ENCODE measurements at regions not wholly inside any gene's neighbourhood (a gene's known extent, or its start where the extent isn't known, plus 50 kb on each side); places are given as distances from the start of the nearest gene placed in this dataset.
A peak's percentile ranks its signal among the peaks of the same experiment; 100 is the strongest.

DNA sequence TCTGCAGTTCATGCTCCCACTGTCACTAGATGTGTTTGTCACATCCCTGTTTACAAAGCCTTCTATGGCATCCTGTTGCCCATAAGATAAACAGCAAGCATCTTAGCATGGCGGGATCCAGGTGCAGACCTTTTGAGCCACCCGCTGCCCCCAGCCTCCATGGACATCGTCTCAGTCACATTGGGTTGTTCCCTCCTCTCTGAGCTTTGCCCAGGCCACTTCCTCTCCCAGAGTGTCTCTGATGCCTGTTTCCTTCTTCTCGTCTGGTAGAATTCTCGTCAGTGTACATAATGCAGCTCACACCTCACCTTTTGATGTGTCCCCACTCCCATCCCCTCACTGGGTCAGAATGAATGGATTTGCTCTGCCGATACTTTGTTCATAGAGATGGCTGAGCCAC, 239.0 kb upstream of the APCDD1 start:
- DNase-seq: no peak
- H3K4me1 ChIP-seq: no peaks in the 10 kb centered on the region
- H3K27me3 ChIP-seq: no peaks in the 10 kb centered on the region
- no peaks in the 10 kb centered on the region for H3K9me3 ChIP-seq (replicated peaks)
- no peaks in the 10 kb centered on the region for H3K36me3 ChIP-seq
- H3K4me3 ChIP-seq: no peak overlapping the region
- no peak overlapping the region for H3K27ac ChIP-seq

DNA sequence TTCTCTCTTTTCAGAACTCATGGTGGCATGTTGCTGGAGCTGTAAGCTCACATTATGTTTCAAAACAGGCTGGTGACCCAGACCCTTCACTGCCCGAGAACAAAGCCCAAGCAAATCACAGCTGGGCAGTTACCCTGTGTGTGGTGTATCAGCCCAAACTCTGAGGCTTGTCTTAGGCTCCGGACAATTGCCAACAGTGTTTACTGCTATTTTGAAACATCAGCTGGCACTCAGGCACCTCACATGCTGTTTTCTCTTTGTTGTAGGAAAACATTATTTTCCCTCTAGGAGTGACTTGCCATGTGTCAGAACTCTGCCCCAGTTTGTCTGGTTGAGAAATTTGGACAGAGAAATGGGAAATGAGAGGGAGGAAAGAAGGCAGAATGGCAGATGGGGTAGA, 237.6 kb upstream of the APCDD1 start:
- H3K4me3 ChIP-seq: no peak overlapping the region
- no peaks in the 10 kb centered on the region for H3K9me3 ChIP-seq (replicated peaks)
- H3K4me1 ChIP-seq: no peaks in the 10 kb centered on the region
- no peaks in the 10 kb centered on the region for H3K27me3 ChIP-seq
- no peak for DNase-seq
- no peak overlapping the region for H3K27ac ChIP-seq
- H3K36me3 ChIP-seq: no peaks in the 10 kb centered on the region

DNA sequence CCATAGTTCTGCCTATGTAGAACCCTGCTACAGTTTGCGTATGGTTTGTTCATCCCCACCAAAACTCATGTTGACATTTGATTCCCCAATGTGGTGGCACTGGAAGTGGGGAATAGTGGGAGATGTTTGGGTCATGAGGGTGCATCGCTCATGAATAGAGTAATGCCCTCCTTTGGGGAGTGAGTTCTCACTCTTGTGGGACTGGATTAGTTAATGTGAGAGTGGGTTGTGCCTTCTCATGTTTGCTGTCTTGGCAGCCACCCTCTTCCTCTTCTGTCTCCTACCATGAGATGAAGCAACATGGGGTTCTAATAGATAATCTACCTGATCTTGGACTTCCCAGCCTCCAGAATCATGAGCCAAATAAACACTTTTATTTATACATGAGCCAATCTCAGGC, 237.2 kb upstream of the APCDD1 start:
- no peaks in the 10 kb centered on the region for H3K9me3 ChIP-seq (replicated peaks)
- no peak overlapping the region for H3K27ac ChIP-seq

GRCh38 chr18:10225300-10225699, 229.1 kb upstream of the APCDD1 start:
- no peaks in the 10 kb centered on the region for H3K4me1 ChIP-seq
- DNase-seq: no peak
- no peaks in the 10 kb centered on the region for H3K9me3 ChIP-seq (replicated peaks)
- no peak overlapping the region for H3K27ac ChIP-seq
- H3K4me3 ChIP-seq: no peak overlapping the region
- H3K27me3 ChIP-seq: no peaks in the 10 kb centered on the region
- H3K36me3 ChIP-seq: no peaks in the 10 kb centered on the region

More for the DNA sequence above, 237.2 kb upstream of the APCDD1 start:
- Histone ChIP-seq H3K4me3 (no peak overlapping the region), H3K27me3 (no peaks in the 10 kb centered on the region), H3K36me3 (no peaks in the 10 kb centered on the region), H3K4me1 (no peaks in the 10 kb centered on the region)
- DNase-seq: no peak

- no peak overlapping the region for H3K4me3 ChIP-seq
- H3K4me1 ChIP-seq: no peaks in the 10 kb centered on the region
- no peak for DNase-seq
- no peak overlapping the region for H3K27ac ChIP-seq
- H3K9me3 ChIP-seq (replicated peaks): no peaks in the 10 kb centered on the region
- H3K27me3 ChIP-seq: no peaks in the 10 kb centered on the region
- H3K36me3 ChIP-seq: no peaks in the 10 kb centered on the region
Observed at GRCh38 chr18:10226971-10227370, 227.5 kb upstream of the APCDD1 start.

DNA sequence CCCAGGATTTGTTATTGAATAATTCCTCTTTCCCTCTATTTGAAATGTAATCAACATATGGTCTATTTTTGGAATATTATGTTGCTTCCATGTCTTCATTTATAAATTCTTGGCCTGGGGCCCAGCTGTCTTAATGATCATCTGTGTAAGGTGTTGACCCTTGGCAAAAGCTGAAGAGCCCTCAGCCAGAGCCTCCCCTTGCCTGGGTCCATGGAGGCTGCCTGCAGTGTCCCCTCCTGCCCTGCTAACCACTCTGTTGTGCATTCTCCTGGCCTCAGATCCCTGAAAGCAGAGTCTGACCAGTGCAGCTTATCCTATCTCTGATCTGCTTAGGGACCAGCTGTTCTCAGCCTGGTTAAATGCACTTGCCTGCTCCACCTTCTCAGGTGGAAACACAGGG, 226.1 kb upstream of the APCDD1 start:
- no peak for DNase-seq
- H3K4me1 ChIP-seq: no peaks in the 10 kb centered on the region

DNA sequence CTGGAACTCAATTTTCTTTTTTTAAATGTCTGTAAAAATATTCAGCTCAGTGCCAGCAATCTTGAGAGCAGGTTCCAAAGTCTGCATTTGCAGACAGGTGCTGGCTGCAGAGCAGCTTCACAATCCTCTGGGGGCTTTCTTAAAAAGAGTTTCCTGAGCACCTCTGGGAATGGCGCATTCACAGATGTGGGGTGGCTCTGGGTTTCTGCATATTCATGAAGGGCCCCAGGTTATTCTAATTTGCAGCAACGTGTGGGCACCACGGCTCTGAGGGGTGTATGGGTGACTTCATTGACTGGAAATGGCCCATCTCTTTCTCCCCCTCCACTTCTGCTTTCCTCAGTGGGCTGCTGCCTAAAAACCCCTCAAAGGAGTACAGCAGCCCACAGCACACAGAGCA, 225.0 kb upstream of the APCDD1 start:
- Histone ChIP-seq H3K27ac (no peak overlapping the region), H3K4me1 (no peaks in the 10 kb centered on the region), H3K9me3 (replicated peaks) (no peaks in the 10 kb centered on the region), H3K4me3 (no peak overlapping the region), H3K27me3 (no peaks in the 10 kb centered on the region), H3K36me3 (no peaks in the 10 kb centered on the region)
- DNase-seq: no peak

More for the DNA sequence above, 226.1 kb upstream of the APCDD1 start:
- Histone ChIP-seq H3K4me3 (no peak overlapping the region), H3K27ac (no peak overlapping the region), H3K9me3 (replicated peaks) (no peaks in the 10 kb centered on the region), H3K27me3 (no peaks in the 10 kb centered on the region), H3K36me3 (no peaks in the 10 kb centered on the region)

DNA sequence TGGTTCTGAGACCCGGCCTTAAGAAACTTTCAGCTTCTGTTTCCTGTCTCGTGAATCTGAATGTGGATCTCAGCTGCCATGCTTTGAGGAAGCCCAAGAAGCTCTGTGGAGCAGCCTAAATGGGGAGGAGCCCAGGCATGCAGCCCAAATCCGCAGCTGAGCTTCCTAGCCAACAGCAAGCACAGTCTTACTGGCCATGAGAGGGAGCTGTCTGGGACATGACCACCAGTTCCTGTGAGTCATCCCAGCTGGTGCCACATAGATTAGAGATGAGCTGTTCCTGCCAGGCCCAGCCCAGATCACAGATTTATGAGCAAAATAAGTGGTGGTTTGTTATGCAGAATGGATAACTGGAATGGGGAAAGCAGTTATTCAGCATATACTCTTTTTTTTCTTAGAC, 224.4 kb upstream of the APCDD1 start:
- Histone ChIP-seq H3K9me3 (replicated peaks) (no peaks in the 10 kb centered on the region), H3K27me3 (no peaks in the 10 kb centered on the region), H3K36me3 (no peaks in the 10 kb centered on the region), H3K4me1 (no peaks in the 10 kb centered on the region), H3K4me3 (no peak overlapping the region), H3K27ac (no peak overlapping the region)
- peak in 1 of 2 experiments; percentile 17 for DNase-seq

- no peak for DNase-seq
- no peaks in the 10 kb centered on the region for H3K9me3 ChIP-seq (replicated peaks)
- no peak overlapping the region for H3K4me3 ChIP-seq
- no peak overlapping the region for H3K27ac ChIP-seq
- H3K36me3 ChIP-seq: no peaks in the 10 kb centered on the region
- no peaks in the 10 kb centered on the region for H3K4me1 ChIP-seq
- H3K27me3 ChIP-seq: no peaks in the 10 kb centered on the region
Observed at GRCh38 chr18:10231220-10231619, 223.2 kb upstream of the APCDD1 start.

DNA sequence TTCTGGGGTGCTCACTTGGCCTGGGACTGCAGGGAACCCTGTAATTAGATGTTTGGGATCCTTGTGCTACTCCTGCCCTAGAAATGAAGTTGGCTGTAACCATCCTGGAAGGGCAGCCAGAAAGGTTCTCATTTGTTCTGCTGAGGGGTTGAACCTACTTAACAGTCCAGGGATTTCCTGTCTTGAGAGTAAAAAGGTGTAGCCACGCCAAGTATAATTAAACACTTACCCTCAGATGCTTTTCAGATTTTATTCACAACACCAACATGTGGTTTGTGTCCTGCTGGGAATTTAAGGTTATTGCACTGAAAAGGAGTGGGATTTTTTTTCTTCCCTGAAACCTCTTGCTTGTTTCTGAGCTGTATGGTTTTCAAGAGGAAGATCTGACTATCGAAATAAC, 222.4 kb upstream of the APCDD1 start:
- no peaks in the 10 kb centered on the region for H3K36me3 ChIP-seq
- DNase-seq: no peak
- H3K4me1 ChIP-seq: no peaks in the 10 kb centered on the region
- H3K4me3 ChIP-seq: no peak overlapping the region
- no peaks in the 10 kb centered on the region for H3K9me3 ChIP-seq (replicated peaks)
- no peak overlapping the region for H3K27ac ChIP-seq
- H3K27me3 ChIP-seq: no peaks in the 10 kb centered on the region

GRCh38 chr18:10233082-10233875, 221.2 kb upstream of the APCDD1 start:
- no peaks in the 10 kb centered on the region for H3K4me1 ChIP-seq
- no peaks in the 10 kb centered on the region for H3K9me3 ChIP-seq (replicated peaks)

DNA sequence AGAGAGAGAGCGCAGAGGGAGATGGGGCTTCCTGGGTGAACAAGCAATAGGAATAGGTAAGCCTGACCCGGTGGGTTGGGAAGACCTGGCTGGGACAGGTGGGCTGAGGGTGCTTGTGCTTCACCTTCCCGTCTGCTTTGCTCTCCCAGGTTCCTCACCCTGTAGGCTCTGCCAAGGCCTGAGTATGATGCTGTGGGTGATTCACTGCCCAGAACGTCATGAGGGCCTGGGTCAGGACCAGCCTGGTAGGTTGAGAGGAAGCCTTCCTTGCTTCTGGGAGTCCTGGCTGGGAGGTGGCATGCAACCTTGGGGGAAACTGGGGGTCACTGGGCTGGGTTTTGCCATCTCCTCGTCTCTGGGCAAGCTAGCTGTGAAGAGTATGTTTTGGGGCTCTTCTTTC, 220.2 kb upstream of the APCDD1 start:
- H3K36me3 ChIP-seq: no peaks in the 10 kb centered on the region
- no peaks in the 10 kb centered on the region for H3K4me1 ChIP-seq
- H3K9me3 ChIP-seq (replicated peaks): no peaks in the 10 kb centered on the region
- H3K27ac ChIP-seq: no peak overlapping the region
- H3K27me3 ChIP-seq: no peaks in the 10 kb centered on the region
- no peak overlapping the region for H3K4me3 ChIP-seq
- no peak for DNase-seq

More at GRCh38 chr18:10233082-10233875, 221.2 kb upstream of the APCDD1 start:
- no peaks in the 10 kb centered on the region for H3K27me3 ChIP-seq
- no peak overlapping the region for H3K4me3 ChIP-seq
- H3K27ac ChIP-seq: no peak overlapping the region
- no peak for DNase-seq
- H3K36me3 ChIP-seq: no peaks in the 10 kb centered on the region

GRCh38 chr18:10234912-10235660, 219.3 kb upstream of the APCDD1 start:
- H3K36me3 ChIP-seq: no peaks in the 10 kb centered on the region
- no peaks in the 10 kb centered on the region for H3K9me3 ChIP-seq (replicated peaks)
- no peak overlapping the region for H3K4me3 ChIP-seq
- H3K27ac ChIP-seq: no peak overlapping the region
- H3K4me1 ChIP-seq: no peaks in the 10 kb centered on the region
- H3K27me3 ChIP-seq: no peaks in the 10 kb centered on the region
- no peak for DNase-seq

- H3K27me3 ChIP-seq: no peaks in the 10 kb centered on the region
- H3K4me1 ChIP-seq: no peaks in the 10 kb centered on the region
- no peak for DNase-seq
- H3K4me3 ChIP-seq: no peak overlapping the region
- H3K9me3 ChIP-seq (replicated peaks): no peaks in the 10 kb centered on the region
- no peaks in the 10 kb centered on the region for H3K36me3 ChIP-seq
- H3K27ac ChIP-seq: no peak overlapping the region
Observed at GRCh38 chr18:10235661-10235952, 218.8 kb upstream of the APCDD1 start.

DNA sequence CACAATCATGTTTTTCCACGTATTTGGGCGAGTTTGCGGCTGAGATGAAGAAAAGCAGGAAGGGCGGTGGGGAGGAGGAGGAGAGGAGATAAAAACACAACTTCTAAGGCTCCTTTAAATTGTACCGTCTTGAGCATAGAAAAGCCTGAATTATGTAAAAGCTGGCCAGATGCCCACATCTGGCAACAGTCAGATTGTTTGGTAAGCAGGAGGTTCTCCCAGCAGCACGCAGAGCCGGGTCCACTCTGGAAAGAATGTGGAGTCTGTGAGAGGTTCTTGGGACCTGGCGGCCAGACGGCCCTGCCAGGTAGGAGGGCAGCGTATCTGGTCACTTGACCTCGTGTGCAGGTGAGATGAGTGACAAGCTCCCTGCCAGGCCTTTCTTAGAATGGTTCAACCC, 215.3 kb upstream of the APCDD1 start:
- Histone ChIP-seq H3K27ac (no peak overlapping the region), H3K27me3 (no peaks in the 10 kb centered on the region), H3K4me1 (no peaks in the 10 kb centered on the region), H3K4me3 (no peak overlapping the region), H3K36me3 (no peaks in the 10 kb centered on the region), H3K9me3 (replicated peaks) (no peaks in the 10 kb centered on the region)
- no peak for DNase-seq
